ENCODE measurements at regions not wholly inside any gene's neighbourhood (a gene's known extent, or its start where the extent isn't known, plus 50 kb on each side); places are given as distances from the start of the nearest gene placed in this dataset.

DNA sequence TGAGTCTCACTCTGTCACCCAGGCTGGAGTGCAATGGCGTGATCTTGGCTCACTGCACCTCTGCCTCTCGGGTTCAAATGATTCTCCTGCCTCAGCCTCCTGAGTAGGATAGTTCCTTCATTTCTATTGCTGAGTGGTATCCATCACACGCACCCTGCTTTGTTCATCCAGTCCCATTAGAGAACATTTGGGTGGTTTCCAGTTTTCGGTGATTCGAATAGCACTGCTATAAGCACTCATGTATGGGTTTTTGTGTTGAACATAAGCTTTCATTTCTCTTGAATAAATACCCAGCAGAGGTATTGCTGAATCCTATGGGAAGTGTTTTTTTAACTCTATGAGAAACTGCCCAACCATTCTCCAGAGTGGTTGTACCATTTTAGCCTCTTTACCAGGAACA lies 147.3 kb downstream of the DDX1 start:
- H3K79me2 ChIP-seq (ENCODE audit: insufficient read depth, low read length) = no peaks in the 10 kb centered on the region
- no peak overlapping the region for H3K4me2 ChIP-seq (ENCODE audit: insufficient read depth, low read length)
- TF ChIP-seq, protein P1, sequence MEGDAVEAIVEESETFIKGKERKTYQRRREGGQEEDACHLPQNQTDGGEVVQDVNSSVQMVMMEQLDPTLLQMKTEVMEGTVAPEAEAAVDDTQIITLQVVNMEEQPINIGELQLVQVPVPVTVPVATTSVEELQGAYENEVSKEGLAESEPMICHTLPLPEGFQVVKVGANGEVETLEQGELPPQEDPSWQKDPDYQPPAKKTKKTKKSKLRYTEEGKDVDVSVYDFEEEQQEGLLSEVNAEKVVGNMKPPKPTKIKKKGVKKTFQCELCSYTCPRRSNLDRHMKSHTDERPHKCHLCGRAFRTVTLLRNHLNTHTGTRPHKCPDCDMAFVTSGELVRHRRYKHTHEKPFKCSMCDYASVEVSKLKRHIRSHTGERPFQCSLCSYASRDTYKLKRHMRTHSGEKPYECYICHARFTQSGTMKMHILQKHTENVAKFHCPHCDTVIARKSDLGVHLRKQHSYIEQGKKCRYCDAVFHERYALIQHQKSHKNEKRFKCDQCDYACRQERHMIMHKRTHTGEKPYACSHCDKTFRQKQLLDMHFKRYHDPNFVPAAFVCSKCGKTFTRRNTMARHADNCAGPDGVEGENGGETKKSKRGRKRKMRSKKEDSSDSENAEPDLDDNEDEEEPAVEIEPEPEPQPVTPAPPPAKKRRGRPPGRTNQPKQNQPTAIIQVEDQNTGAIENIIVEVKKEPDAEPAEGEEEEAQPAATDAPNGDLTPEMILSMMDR (IDR thresholded peaks at IDR 0.05; ENCODE audit: borderline replicate concordance, extremely low read depth, low read length, poor library complexity, severe bottlenecking) = no peak
- no peak for TF ChIP-seq EZH2 (IDR thresholded peaks at IDR 0.05; ENCODE audit: borderline replicate concordance, low read depth, low read length, severe bottlenecking)
- H3K27me3 ChIP-seq (ENCODE audit: insufficient read depth, low read length, poor library complexity) = peaks cover 2% of the 10 kb centered on the region
- H3K4me1 ChIP-seq (ENCODE audit: insufficient read depth, low read length) = no peaks in the 10 kb centered on the region
- H3K4me3 ChIP-seq (ENCODE audit: low read depth in 1 of 2, low read length in 2 of 2) = no peak overlapping the region
- H3K9ac ChIP-seq (ENCODE audit: low read depth, low read length) = no peak overlapping the region
- no peak overlapping the region for H2AFZ ChIP-seq (ENCODE audit: low read depth, low read length)
- no peak overlapping the region for H3K27ac ChIP-seq (ENCODE audit: low read length)
- H3K36me3 ChIP-seq (ENCODE audit: insufficient read depth, low read length) = no peaks in the 10 kb centered on the region
- H3K9me3 ChIP-seq (ENCODE audit: insufficient read depth, low read length, severe bottlenecking) = no peaks in the 10 kb centered on the region
- H4K20me1 ChIP-seq (ENCODE audit: insufficient read depth, low read length) = no peaks in the 10 kb centered on the region
- DNase-seq (no peak), ATAC-seq (ENCODE audit: insufficient read depth, low read depth) (no peak)

DNA sequence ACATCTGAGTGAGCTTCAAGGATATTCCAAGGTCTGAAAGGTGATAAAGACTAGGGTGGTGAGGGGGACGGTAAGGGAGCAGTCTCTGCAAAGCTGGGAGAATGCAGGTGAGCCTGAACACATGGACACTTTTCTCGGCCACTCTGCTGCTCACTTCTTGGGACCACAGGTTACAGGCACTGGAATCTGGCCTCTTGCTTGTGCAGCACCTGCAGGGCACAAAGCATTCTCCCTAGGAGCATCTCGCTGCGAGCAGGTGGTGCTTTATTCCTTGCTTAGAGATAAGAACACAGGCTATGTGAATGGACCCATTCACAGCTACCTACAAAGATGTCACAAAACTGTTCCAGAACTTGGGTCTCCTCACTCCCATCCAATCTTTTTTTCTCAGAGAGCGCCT lies 153.2 kb downstream of the DDX1 start:
- H3K9me3 ChIP-seq (ENCODE audit: insufficient read depth, low read length, severe bottlenecking) = no peaks in the 10 kb centered on the region
- H3K4me1 ChIP-seq (ENCODE audit: insufficient read depth, low read length) = no peaks in the 10 kb centered on the region
- ATAC-seq (ENCODE audit: insufficient read depth, low read depth) (no peak), DNase-seq (no peak)
- H3K79me2 ChIP-seq (ENCODE audit: insufficient read depth, low read length) = no peaks in the 10 kb centered on the region
- no peak overlapping the region for H3K4me3 ChIP-seq (ENCODE audit: low read depth in 1 of 2, low read length in 2 of 2)
- H3K9ac ChIP-seq (ENCODE audit: low read depth, low read length) = no peak overlapping the region
- H3K36me3 ChIP-seq (ENCODE audit: insufficient read depth, low read length) = no peaks in the 10 kb centered on the region
- H2AFZ ChIP-seq (ENCODE audit: low read depth, low read length) = no peak overlapping the region
- H3K27me3 ChIP-seq (ENCODE audit: insufficient read depth, low read length, poor library complexity) = no peaks in the 10 kb centered on the region
- no peak overlapping the region for H3K4me2 ChIP-seq (ENCODE audit: insufficient read depth, low read length)
- H3K27ac ChIP-seq (ENCODE audit: low read length) = no peak overlapping the region
- H4K20me1 ChIP-seq (ENCODE audit: insufficient read depth, low read length) = no peaks in the 10 kb centered on the region
- TF ChIP-seq EZH2 (IDR thresholded peaks at IDR 0.05; ENCODE audit: borderline replicate concordance, low read depth, low read length, severe bottlenecking) = no peak
- TF ChIP-seq, protein P1 (IDR thresholded peaks at IDR 0.05; ENCODE audit: borderline replicate concordance, extremely low read depth, low read length, poor library complexity, severe bottlenecking) = no peak

DNA sequence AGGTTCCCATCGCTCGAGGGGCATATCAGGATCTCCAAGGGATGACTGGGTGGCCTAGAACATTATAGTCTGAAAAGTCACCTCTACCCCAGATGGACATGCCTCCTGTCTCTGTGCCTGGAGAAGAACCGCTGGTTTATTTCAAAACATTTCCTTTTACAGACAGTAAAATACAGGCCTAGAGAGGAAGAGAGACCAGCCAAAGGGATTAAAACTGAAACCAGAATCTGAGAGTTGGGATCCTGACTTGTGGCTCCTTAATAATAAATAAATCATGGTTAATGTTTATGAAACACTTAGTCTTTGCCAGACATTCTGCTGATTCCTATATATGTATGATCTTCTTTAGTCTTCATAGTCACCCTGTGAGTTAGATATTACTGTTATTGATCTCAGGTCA lies 153.7 kb downstream of the DDX1 start:
- Histone ChIP-seq H3K9me3 (ENCODE audit: insufficient read depth, low read length, severe bottlenecking) (no peaks in the 10 kb centered on the region), H3K9ac (ENCODE audit: low read depth, low read length) (no peak overlapping the region), H3K36me3 (ENCODE audit: insufficient read depth, low read length) (no peaks in the 10 kb centered on the region), H3K79me2 (ENCODE audit: insufficient read depth, low read length) (no peaks in the 10 kb centered on the region), H2AFZ (ENCODE audit: low read depth, low read length) (no peak overlapping the region), H3K27me3 (ENCODE audit: insufficient read depth, low read length, poor library complexity) (no peaks in the 10 kb centered on the region), H3K4me2 (ENCODE audit: insufficient read depth, low read length) (no peak overlapping the region), H3K4me1 (ENCODE audit: insufficient read depth, low read length) (no peaks in the 10 kb centered on the region), H3K27ac (ENCODE audit: low read length) (no peak overlapping the region), H3K4me3 (ENCODE audit: low read depth in 1 of 2, low read length in 2 of 2) (no peak overlapping the region), H4K20me1 (ENCODE audit: insufficient read depth, low read length) (no peaks in the 10 kb centered on the region)
- ATAC-seq (ENCODE audit: insufficient read depth, low read depth) = no peak
- TF ChIP-seq EZH2 (IDR thresholded peaks at IDR 0.05; ENCODE audit: borderline replicate concordance, low read depth, low read length, severe bottlenecking) = no peak
- TF ChIP-seq, protein P1 (IDR thresholded peaks at IDR 0.05; ENCODE audit: borderline replicate concordance, extremely low read depth, low read length, poor library complexity, severe bottlenecking) = no peak
- no peak for DNase-seq

Measured in DND-41 (cell line).